DND-41 (cell line): ENCODE measurements at regions not wholly inside any gene's neighbourhood (a gene's known extent, or its start where the extent isn't known, plus 50 kb on each side); places are given as distances from the start of the nearest gene placed in this dataset.

Experiments used
- ATAC-seq: fragments of 200-7000 bp; cut with Tn5 transposase; 3 replicates; pipeline ENCODE4 v1.9.1; 2021; ENCODE audit warnings: low read depth; ENCODE audit not compliant: insufficient read depth
- DNase-seq: peaks from one replicate; pipeline ENCODE4 v3.0.0-alpha.2; 2020
- H2AFZ ChIP-seq: 2 replicates; pipeline ENCODE4 v1.6.0; 2012; ENCODE audit warnings: low read depth, low read length
- H3K27ac ChIP-seq: 2 replicates; pipeline ENCODE4 v1.5.1; 2012; ENCODE audit warnings: low read length, inconsistent platforms
- H3K27me3 ChIP-seq: fragments of 200-600 bp; sonication (generic); 2 replicates; pipeline ENCODE4 v1.6.0; 2012; ENCODE audit warnings: low read length, mild to moderate bottlenecking, inconsistent platforms; ENCODE audit not compliant: insufficient read depth, poor library complexity
- H3K36me3 ChIP-seq: 2 replicates; pipeline ENCODE4 v1.5.1; 2012; ENCODE audit warnings: low read length, inconsistent platforms; ENCODE audit not compliant: insufficient read depth
- H3K4me1 ChIP-seq: 2 replicates; pipeline ENCODE4 v1.5.1; 2012; ENCODE audit warnings: mild to moderate bottlenecking, low read length; ENCODE audit not compliant: insufficient read depth
- H3K4me2 ChIP-seq: 2 replicates; pipeline ENCODE4 v1.6.0; 2012; ENCODE audit warnings: mild to moderate bottlenecking, moderate library complexity, low read length, inconsistent platforms; ENCODE audit not compliant: insufficient read depth
- H3K4me3 ChIP-seq, 2 experiments: fragments of 200-600 bp in 1 of 2; shearing (Covaris generic) in 1 of 2; 2 replicates each; pipeline ENCODE4 v1.5.1; 2012 to 2016; ENCODE audit warnings: inconsistent platforms in 2 of 2, low read length in 2 of 2, mild to moderate bottlenecking in 2 of 2, low read depth in 1 of 2, moderate library complexity in 1 of 2
- H3K79me2 ChIP-seq: 2 replicates; pipeline ENCODE4 v1.6.0; 2012; ENCODE audit warnings: low read length, inconsistent platforms; ENCODE audit not compliant: insufficient read depth
- H3K9ac ChIP-seq: 2 replicates; pipeline ENCODE4 v1.6.0; 2012; ENCODE audit warnings: low read depth, mild to moderate bottlenecking, inconsistent platforms, low read length, moderate library complexity
- H3K9me3 ChIP-seq: 2 replicates; pipeline ENCODE4 v1.5.1; 2012; ENCODE audit warnings: low read length, moderate library complexity, mild to moderate bottlenecking, inconsistent platforms; ENCODE audit not compliant: insufficient read depth, severe bottlenecking
- H4K20me1 ChIP-seq: 2 replicates; pipeline ENCODE4 v1.6.0; 2012; ENCODE audit warnings: low read length; ENCODE audit not compliant: insufficient read depth
- EZH2 ChIP-seq: IDR thresholded peaks from 3 replicates; pipeline ENCODE4 v1.6.1; 2012; ENCODE audit warnings: borderline replicate concordance, low read depth, mild to moderate bottlenecking, moderate library complexity, low read length, inconsistent platforms; ENCODE audit not compliant: severe bottlenecking
- TF ChIP-seq, protein P1 (sequence below): IDR thresholded peaks from 2 replicates; pipeline ENCODE4 v1.5.1; 2012; ENCODE audit warnings: borderline replicate concordance, low read length, moderate library complexity, mild to moderate bottlenecking; ENCODE audit not compliant: poor library complexity, severe bottlenecking; ENCODE audit errors: extremely low read depth

- Histone ChIP-seq H3K4me3 (no peak overlapping the region), H4K20me1 (no peaks in the 10 kb centered on the region), H3K27ac (no peak overlapping the region), H3K4me1 (no peaks in the 10 kb centered on the region), H2AFZ (no peak overlapping the region), H3K9me3 (no peaks in the 10 kb centered on the region), H3K9ac (no peak overlapping the region), H3K27me3 (no peaks in the 10 kb centered on the region), H3K79me2 (no peaks in the 10 kb centered on the region), H3K36me3 (no peaks in the 10 kb centered on the region), H3K4me2 (no peak overlapping the region)
- ATAC-seq (no peak), DNase-seq (no peak)
- TF ChIP-seq EZH2, result no peak
- TF ChIP-seq, protein P1, sequence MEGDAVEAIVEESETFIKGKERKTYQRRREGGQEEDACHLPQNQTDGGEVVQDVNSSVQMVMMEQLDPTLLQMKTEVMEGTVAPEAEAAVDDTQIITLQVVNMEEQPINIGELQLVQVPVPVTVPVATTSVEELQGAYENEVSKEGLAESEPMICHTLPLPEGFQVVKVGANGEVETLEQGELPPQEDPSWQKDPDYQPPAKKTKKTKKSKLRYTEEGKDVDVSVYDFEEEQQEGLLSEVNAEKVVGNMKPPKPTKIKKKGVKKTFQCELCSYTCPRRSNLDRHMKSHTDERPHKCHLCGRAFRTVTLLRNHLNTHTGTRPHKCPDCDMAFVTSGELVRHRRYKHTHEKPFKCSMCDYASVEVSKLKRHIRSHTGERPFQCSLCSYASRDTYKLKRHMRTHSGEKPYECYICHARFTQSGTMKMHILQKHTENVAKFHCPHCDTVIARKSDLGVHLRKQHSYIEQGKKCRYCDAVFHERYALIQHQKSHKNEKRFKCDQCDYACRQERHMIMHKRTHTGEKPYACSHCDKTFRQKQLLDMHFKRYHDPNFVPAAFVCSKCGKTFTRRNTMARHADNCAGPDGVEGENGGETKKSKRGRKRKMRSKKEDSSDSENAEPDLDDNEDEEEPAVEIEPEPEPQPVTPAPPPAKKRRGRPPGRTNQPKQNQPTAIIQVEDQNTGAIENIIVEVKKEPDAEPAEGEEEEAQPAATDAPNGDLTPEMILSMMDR, result no peak
Measured at GRCh38 chr7:152905949-152906348, 146.4 kb downstream of the ACTR3B start.

DNA sequence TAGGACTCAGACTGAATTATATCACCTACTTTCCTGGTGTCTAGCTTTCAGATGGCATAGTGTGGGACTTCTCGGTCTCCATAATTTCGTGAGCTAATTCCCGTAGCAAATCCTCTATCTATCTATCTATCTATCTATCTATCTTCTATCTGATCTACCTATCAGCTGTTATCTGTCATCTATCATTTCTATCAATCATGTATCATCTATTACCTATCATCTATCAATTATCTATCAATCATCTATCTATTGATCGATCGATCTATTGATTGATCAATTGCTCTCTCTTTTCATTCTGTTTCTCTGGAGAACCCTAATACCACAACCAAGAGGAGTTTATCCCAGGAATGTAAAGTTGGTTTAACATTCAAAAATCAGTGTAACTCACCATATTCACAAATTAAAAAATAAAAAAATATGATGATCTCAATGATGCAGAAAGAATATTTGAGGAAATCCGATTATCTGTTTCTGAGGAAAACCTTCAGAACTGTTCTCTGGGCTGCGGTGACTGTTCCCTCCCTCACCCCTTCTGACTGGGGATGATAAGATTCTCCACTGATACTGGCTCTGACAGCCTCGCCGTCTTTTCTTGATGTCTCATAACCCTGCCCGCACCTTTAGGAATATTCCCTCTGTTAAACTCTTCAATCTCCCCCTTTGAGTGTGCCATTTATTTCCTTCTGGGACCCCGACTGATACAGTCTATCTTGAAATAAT lies 147.7 kb downstream of the ACTR3B start:
- Histone ChIP-seq H3K9me3 (no peaks in the 10 kb centered on the region), H3K79me2 (no peaks in the 10 kb centered on the region), H4K20me1 (no peaks in the 10 kb centered on the region), H3K4me1 (no peaks in the 10 kb centered on the region), H3K36me3 (no peaks in the 10 kb centered on the region), H3K27me3 (no peaks in the 10 kb centered on the region), H3K27ac (no peak overlapping the region), H2AFZ (no peak overlapping the region), H3K9ac (no peak overlapping the region), H3K4me3 (no peak overlapping the region), H3K4me2 (no peak overlapping the region)
- TF ChIP-seq EZH2, result no peak
- TF ChIP-seq, protein P1, result no peak
- ATAC-seq (no peak), DNase-seq (no peak)

DNA sequence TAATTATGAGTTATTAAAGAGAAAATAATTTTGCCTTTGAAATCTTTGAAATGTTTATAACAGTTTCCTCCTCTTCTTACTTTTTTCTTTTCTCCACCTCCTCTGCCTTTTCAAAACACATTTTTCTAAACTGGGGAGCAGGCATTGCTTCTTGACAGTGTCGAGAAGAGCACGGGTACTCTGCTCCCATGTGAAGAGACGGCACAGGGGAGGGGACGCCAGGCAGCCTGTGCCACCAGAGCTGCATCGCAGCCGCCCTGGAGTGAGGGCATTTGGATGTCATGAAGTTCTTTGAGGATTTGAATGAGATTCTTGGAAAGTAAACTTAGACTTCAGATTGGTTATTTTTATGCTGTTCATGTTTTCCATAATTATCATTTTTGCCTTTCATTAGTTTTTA lies 149.7 kb downstream of the ACTR3B start:
- Histone ChIP-seq H3K9ac (no peak overlapping the region), H3K27me3 (no peaks in the 10 kb centered on the region), H4K20me1 (no peaks in the 10 kb centered on the region)

More for the DNA sequence above, 149.7 kb downstream of the ACTR3B start:
- Histone ChIP-seq H3K4me2 (no peak overlapping the region), H3K27ac (no peak overlapping the region), H3K9me3 (no peaks in the 10 kb centered on the region), H3K79me2 (no peaks in the 10 kb centered on the region), H2AFZ (no peak overlapping the region), H3K36me3 (no peaks in the 10 kb centered on the region), H3K4me3 (no peak overlapping the region), H3K4me1 (no peaks in the 10 kb centered on the region)
- DNase-seq, result no peak
- TF ChIP-seq, protein P1, result no peak
- TF ChIP-seq EZH2, result no peak
- no peak for ATAC-seq
